A673 (cell line): ENCODE measurements at regions not wholly inside any gene's neighbourhood (a gene's known extent, or its start where the extent isn't known, plus 50 kb on each side); places are given as distances from the start of the nearest gene placed in this dataset.
A peak's percentile ranks its signal among the peaks of the same experiment; 100 is the strongest.

Source experiments
- BruUV-seq: library from RNA; stranded (reverse); fragments of 400-500 nt; replicated peaks from 2 replicates; lab custom pipeline; 2021; lab: Mats Ljungman, UMichigan
- CTCF ChIA-PET: fragments of 300-600 bp; sonication (Branson Sonifier 250); formaldehyde crosslinking; loops from one replicate; lab custom pipeline; 2022; ENCODE audit warnings: antibody characterized with exemption; lab: Charles Lee
- POLR2A ChIA-PET: fragments of 300-600 bp; sonication (Branson Sonifier 250); formaldehyde crosslinking; loops from one replicate; lab custom pipeline; 2022; ENCODE audit warnings: antibody characterized with exemption; ENCODE audit not compliant: low non-redundant PET; lab: Charles Lee
- DNase-seq: peaks from one replicate; pipeline ENCODE4 v3.0.0-alpha.2; 2015; ENCODE audit warnings: low spot score
- H3K27ac ChIP-seq: fragments of 200-600 bp; sonication (generic); 2 replicates; pipeline ENCODE4 v1.5.1; 2016; ENCODE audit warnings: mixed run types, low read depth, mild to moderate bottlenecking, mixed read lengths, antibody characterized with exemption, low read length; ENCODE audit not compliant: poor library complexity, severe bottlenecking
- H3K27me3 ChIP-seq: fragments of 200-600 bp; sonication (generic); replicated peaks from 2 replicates; pipeline ENCODE4 v1.6.1; 2017; ENCODE audit warnings: mixed run types, low read depth, mild to moderate bottlenecking, mixed read lengths, antibody characterized with exemption, low read length; ENCODE audit not compliant: insufficient read depth, poor library complexity
- H3K36me3 ChIP-seq: fragments of 200-600 bp; sonication (generic); 2 replicates; pipeline ENCODE4 v1.6.1; 2016; ENCODE audit warnings: mixed run types, mild to moderate bottlenecking, mixed read lengths, antibody characterized with exemption, low read length; ENCODE audit not compliant: insufficient read depth, poor library complexity, severe bottlenecking
- H3K4me1 ChIP-seq: fragments of 200-600 bp; sonication (generic); 2 replicates; pipeline ENCODE4 v1.6.1; 2017; ENCODE audit warnings: mixed run types, mild to moderate bottlenecking, mixed read lengths, antibody characterized with exemption, low read length; ENCODE audit not compliant: insufficient read depth, poor library complexity, severe bottlenecking
- H3K4me3 ChIP-seq: fragments of 200-600 bp; sonication (generic); 2 replicates; pipeline ENCODE4 v1.5.1; 2016; ENCODE audit warnings: low read depth, mixed run types, mild to moderate bottlenecking, mixed read lengths, low read length; ENCODE audit not compliant: poor library complexity, severe bottlenecking
- H3K9me3 ChIP-seq: fragments of 200-600 bp; sonication (generic); 2 replicates; pipeline ENCODE4 v1.6.1; 2016; ENCODE audit warnings: mixed run types, low read depth, mild to moderate bottlenecking, mixed read lengths, antibody characterized with exemption, low read length; ENCODE audit not compliant: poor library complexity, severe bottlenecking
- CTCF ChIP-seq: fragments of 300-800, 200-600 bp; sonication (generic); conservative IDR thresholded peaks from 2 replicates; pipeline ENCODE4 v1.5.1; 2017; ENCODE audit warnings: low read depth, mild to moderate bottlenecking, antibody characterized with exemption, low read length, moderate library complexity, mixed read lengths
- EZH2 ChIP-seq: fragments of 200-600 bp; sonication (generic); IDR thresholded peaks from 2 replicates; pipeline ENCODE4 v1.6.1; 2017; ENCODE audit warnings: borderline replicate concordance, low read depth, mild to moderate bottlenecking, mixed read lengths, antibody characterized with exemption, low read length; ENCODE audit not compliant: poor library complexity, severe bottlenecking
- intact Hi-C: fragments of 100-400 bp; cut with micrococcal nuclease; formaldehyde crosslinking; loops from one replicate; pipeline ENCODE4 v1.10.0; 2022; ENCODE audit not compliant: unreplicated experiment

GRCh38 chr1:194473766-194474165 lies 1287.4 kb upstream of the B3GALT2 start:
- DNase-seq, result no peak
- no peak overlapping the region for H3K27ac ChIP-seq
- no peaks in the 10 kb centered on the region for H3K27me3 ChIP-seq
- POLR2A ChIA-PET, result no interaction called here
- H3K4me1 ChIP-seq, result no peaks in the 10 kb centered on the region
- no peak for TF ChIP-seq CTCF
- H3K4me3 ChIP-seq, result no peak overlapping the region
- BruUV-seq, result no TSS peak
- CTCF ChIA-PET, result no interaction called here
- no peaks in the 10 kb centered on the region for H3K36me3 ChIP-seq
- intact Hi-C loops, result no loop called here
- H3K9me3 ChIP-seq, result no peaks in the 10 kb centered on the region

- Histone ChIP-seq H3K4me1 (no peaks in the 10 kb centered on the region), H3K27ac (no peak overlapping the region), H3K27me3 (no peaks in the 10 kb centered on the region), H3K9me3 (no peaks in the 10 kb centered on the region), H3K4me3 (no peak overlapping the region), H3K36me3 (no peaks in the 10 kb centered on the region)
- no peak for TF ChIP-seq CTCF
- TF ChIP-seq EZH2, result no peak
- no peak for DNase-seq
- intact Hi-C loops, result no loop called here
- BruUV-seq, result no TSS peak
- ChIA-PET CTCF (no interaction called here), POLR2A (no interaction called here)
Observed at GRCh38 chr1:194469282-194469681, 1282.9 kb upstream of the B3GALT2 start.

GRCh38 chr1:194466706-194467105 lies 1280.3 kb upstream of the B3GALT2 start:
- no peaks in the 10 kb centered on the region for H3K9me3 ChIP-seq
- H3K4me3 ChIP-seq, result no peak overlapping the region
- peak; percentile 21 for DNase-seq
- POLR2A ChIA-PET, result no interaction called here
- CTCF ChIA-PET, result no interaction called here
- no peaks in the 10 kb centered on the region for H3K4me1 ChIP-seq
- TF ChIP-seq EZH2 (no peak), CTCF (peak; percentile 38)
- no peak overlapping the region for H3K27ac ChIP-seq
- H3K27me3 ChIP-seq, result no peaks in the 10 kb centered on the region
- intact Hi-C loops, result no loop called here
- BruUV-seq, result no TSS peak
- H3K36me3 ChIP-seq, result no peaks in the 10 kb centered on the region
